GM04503 (cell line): ENCODE measurements at regions not wholly inside any gene's neighbourhood (a gene's known extent, or its start where the extent isn't known, plus 50 kb on each side); places are given as distances from the start of the nearest gene placed in this dataset.
"Not testable (repeated sequence)": the region's sequence is repeated elsewhere in the genome, so short reads cannot be mapped to it uniquely, and the experiment has no call there.

Experiments used
- DNase-seq: peaks from one replicate; pipeline ENCODE4 v3.0.0-alpha.2; 2012; ENCODE audit warnings: low read depth

DNA sequence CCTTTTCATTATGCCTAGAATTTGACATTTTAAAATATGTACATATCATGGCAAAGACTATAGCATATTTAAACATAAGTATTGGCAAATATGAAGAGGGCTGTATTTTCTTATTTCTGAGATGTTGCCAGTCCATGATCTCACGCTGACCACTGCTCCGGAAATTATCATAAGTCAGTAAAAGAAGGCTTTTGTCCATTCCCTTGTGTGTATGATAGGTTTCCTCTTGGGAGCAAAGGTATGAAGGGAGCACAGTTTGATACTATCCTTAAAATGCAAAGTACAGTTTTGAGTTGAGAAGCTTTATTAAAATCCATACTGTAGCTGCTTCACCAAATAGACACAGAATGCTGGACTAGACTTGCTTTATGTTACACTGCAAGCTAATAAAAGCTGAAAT is 52.6 kb upstream of the AGA start:
- DNase-seq, result no peak

DNA sequence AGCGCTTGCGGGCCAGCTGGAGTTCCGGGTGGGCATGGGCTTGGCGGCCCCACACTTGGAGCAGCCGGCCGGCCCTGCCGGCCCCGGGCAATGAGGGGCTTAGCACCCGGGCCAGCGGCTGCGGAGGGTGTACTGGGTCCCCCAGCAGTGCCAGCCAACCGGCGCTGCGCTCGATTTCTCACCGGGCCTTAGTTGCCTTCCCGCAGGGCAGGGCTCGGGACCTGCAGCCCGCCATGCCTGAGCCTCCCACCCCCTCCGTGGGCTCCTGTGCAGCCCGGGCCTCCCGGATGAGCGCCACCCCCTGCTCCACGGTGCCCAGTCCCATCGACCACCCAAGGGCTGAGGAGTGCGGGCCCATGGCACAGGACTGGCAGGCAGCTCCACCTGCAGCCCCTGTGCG is 53.4 kb upstream of the AGA start:
- DNase-seq, result not testable (repeated sequence)

DNA sequence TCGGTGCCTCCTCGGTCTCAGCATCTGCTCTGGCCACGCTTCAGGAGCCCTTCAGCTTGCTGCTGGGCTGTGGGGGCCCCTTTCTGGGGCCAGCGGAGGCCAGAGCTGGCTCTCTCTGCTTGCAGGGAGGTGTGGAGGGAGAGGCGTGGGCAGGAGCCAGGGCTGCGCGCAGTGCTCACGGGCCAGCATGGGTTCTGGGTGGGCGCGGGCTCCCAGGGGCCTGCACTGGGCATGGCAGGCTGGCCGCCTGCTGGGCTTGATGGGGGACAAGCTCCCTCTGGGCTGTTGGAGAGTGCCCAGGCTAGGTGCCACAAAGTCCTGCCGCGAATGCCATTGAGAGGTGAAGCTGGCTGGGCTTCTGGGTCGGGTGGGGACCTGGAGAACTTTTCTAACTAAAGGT is 57.3 kb upstream of the AGA start:
- no peak for DNase-seq

GRCh38 chr4:177505171-177505615 is 63.0 kb upstream of the AGA start:
- no peak for DNase-seq

- no peak for DNase-seq
Measured at GRCh38 chr4:177508662-177509061, 66.4 kb upstream of the AGA start.

GRCh38 chr4:177509226-177509745 is 67.0 kb upstream of the AGA start:
- no peak for DNase-seq

DNA sequence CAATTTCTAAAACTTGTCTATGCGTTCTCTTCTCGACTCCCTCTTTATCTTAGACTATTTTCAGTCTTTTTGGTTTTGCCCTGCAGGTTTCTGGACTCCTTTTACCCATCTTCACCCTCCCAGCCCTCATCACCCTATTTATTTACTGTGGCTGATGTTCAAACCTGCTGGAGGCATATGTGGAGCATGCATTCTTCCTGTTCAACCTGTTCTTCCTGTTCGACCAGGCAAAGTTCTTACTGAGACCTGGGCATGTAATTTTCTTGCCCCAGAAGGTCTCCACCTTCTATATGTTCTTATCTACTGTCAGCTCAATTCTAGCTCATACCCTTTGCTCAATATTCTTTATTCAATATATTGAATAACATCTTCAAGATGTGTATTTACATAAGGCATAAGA is 69.4 kb upstream of the AGA start:
- no peak for DNase-seq

GRCh38 chr4:177512646-177513045 is 70.4 kb upstream of the AGA start:
- no peak for DNase-seq

DNA sequence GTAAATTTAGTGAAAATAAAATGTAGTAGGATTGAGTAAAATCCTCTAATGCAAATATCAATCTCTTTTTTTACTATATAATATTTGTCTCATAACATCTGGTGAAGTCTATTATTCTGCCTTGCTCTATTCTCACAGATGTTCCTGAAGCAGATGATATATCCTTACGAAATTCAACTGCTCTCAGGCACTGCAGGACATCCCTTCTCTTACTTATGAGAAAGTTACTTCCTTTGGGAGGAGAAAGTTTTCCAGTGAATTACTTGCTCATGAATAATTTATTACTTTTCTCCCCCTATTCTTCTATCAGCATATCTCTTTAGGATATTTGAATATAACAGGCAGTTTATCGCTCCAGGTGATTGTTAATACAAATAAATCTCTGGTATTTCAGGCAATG is 75.6 kb upstream of the AGA start:
- no peak for DNase-seq

DNA sequence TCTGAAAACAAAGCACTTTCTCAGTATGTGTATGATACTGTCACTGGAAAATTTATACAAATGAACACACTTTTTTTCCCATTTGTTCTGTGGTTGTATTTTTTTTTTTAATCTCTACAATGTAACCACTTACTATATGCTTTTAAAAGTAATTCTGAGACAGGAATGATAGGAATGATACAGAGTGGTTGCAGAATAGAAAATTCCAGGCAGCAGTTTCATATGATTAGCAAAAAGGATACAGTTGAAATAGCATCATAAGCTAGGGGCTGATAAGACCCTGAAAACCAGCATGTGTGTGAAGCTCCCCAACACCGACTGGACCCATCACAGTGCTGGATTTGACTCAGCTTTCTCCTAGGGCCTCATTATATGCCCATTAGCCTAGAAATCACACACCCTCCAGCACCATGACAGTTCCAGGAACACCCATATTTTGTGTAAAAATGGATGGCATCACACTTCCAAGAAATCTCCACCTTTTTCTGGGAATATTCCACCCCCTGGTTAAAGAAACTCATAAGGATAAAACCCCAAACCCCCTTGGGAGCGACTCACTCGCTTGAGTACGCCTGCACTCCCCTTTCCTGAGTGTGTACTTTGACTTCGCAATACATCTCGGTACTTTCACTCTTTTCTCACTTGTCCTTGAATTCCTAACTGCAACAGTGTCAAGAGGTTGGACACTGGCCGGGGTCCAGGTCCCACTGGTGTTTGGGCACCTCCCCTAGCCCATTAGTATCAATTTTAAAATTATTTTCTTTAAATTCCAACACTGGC is 77.4 kb upstream of the AGA start:
- no peak for DNase-seq

DNA sequence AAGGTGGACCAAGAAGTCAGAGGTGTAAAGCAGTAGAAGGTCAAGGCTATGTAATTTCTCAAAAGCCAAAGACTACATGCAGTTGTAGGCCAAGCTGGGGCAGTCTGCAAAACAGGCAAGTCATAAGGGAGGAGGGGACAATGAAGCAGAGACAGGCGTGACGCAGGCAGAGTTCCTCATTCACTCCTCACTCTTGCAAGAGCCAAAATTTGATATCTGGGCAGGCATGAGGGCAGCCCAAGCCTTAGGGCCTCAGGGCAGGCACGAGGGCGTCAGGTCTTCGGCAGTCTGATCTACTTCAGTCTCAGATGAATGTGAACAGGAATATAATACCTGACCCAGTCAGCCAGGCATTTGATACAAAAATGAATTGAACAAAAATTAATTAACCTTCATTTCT is 86.4 kb upstream of the AGA start:
- DNase-seq, result no peak

DNA sequence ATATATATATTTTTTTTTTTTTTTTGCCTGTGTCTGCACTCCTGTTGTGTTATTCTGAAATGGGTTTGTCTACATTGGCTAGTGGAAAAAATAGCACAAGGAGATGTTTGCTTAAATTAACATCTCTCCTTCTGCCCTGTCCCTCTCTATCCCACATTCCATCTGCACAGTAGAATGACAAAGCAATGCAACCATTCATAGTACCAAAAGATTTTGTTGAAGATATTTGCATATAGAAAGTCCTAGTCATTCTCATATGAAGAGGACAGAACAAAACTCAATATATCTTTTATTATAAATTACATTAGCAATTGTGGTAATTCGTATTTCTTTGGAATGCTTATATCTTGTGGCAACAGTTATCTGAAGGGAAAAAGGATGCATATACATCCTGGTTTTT is 88.3 kb upstream of the AGA start:
- DNase-seq, result no peak

DNA sequence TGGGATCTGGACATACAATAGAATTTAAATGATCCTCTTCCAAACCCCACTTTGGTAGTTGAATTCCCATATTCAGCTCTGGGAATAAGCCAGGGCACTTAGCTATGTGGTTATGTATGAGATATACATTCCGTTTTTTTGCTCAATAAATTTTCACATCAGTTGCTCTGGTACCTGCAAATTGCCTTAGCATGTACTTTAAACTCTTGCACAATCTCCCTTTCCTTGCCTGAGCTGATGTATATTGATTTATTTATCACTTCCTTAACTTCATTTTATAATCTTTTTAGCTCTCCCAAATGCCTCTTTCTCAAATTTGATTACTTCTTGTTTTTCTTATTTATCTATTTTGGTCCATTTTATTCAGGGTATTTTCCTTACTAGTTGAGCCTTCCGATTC is 90.1 kb upstream of the AGA start:
- DNase-seq, result no peak

DNA sequence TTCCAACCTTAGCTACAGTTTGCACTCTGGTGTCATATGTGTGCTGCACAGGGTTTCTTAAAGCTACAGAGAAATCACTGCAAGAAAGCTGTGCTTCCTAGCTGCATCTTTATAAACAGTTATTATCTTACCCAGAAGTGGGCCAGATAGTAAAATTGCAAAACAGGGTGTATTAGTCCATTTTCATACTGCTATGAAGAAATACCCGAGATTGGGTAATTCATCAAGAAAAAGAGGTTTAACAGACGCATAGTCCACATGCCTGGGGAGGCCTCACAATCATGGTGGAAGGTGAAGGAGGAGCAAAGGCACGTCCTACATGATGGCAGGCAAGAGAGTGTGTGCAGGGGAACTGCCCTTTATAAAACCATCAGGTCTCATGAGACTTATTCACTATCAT is 92.6 kb upstream of the AGA start:
- not testable (repeated sequence) for DNase-seq

- DNase-seq, result no peak
Measured at GRCh38 chr4:177546745-177547144, 104.5 kb upstream of the AGA start.

DNA sequence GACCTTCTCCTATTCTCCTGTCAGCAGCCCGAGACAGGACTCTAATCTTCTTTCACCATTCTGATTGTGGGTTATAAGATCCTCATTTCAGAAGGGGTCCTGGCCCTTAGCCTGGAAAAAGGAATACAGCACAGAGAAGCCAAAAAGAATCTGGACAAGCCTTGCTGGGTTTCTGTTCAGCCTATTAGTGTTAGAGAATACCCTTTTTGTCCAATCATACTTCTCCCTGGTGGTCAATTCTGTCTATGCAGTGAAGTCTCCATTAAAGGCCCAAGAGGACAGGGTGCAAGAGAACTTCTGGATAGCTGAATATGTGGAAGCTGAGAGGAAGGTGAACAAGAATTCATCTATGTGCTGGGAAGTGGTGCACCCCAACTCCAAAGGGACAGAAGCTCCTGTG is 105.7 kb upstream of the AGA start:
- DNase-seq, result no peak

GRCh38 chr4:177555007-177555574 is 112.9 kb upstream of the AGA start:
- no peak for DNase-seq

- DNase-seq, result no peak
Measured at GRCh38 chr4:177557416-177557815, 115.2 kb upstream of the AGA start.

DNA sequence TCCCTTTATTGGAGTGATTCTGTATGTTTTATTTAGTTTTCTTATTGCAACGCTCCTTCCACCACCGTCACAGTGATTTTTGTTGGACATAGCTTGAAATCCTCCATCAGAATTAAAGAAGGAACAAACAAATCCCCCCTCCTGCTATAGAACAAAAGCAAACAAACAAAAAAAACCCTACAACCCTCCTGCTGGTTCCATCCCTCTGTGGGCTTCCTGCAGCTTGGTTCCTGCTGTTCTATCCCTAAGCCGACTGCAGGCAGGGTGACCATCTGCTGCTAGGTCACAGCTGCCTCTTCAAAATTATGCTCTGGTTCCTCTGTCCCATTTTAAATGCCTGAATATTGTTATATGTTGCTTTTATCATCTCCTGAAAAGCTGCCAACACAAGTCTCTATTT is 116.8 kb upstream of the AGA start:
- DNase-seq, result no peak

DNA sequence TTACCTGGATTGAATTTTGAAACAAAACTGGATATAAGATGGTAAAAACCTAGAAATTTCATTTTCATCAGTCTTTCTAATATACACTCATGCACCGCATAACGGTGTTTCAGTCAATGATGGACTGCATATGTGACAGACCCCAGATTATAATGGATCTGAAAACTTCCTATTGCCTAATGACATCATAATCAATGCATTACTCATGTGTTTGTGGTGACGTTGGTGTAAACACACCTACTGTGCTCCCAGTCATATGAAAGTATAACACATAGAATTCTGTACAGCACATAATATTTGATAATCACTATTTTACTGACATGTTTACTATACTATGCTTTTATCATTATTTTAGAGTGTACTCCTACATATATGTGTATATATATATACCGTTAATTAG is 119.9 kb upstream of the AGA start:
- DNase-seq, result no peak

DNA sequence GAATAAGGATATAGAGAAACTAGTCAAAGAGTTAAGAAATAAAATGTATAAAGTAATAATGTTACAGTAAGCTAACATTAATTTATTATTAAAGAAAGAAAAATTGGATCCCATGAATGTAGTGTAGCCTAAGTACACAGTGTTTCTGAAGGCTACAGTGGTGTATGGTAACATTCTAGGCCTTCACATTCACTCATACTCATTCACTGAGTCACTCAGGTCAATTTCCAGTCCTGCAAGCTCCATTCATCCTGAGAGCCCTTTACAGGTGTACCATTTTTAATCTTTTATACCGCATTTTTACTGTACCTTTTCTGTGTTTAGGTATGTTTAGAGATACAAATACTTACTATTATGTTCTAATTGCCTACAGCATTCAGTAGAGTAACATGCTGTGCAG is 120.6 kb upstream of the AGA start:
- no peak for DNase-seq

- DNase-seq, result no peak
Measured at GRCh38 chr4:177566691-177567090, 124.5 kb upstream of the AGA start.

DNA sequence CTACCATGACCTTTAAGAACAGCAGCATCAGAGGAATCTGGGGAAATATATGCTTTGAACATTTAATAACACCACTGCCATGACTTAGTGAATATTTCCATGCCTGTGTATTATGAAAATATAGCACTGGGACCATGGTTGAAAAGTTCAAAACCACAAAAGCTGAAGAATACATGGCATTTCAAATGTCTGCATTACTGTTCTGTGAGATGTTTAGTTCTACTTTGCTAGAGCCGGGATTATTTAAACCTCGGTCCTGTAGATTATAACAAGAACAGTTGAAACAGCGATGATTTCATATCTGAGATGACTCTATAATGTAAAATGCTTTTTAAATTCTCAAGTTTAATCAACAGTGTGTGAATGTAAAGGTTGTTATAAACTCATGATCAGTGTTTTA is 126.7 kb upstream of the AGA start:
- no peak for DNase-seq

GRCh38 chr4:177569434-177569833 is 127.2 kb upstream of the AGA start:
- no peak for DNase-seq
